ENCODE measurements at regions not wholly inside any gene's neighbourhood (a gene's known extent, or its start where the extent isn't known, plus 50 kb on each side); places are given as distances from the start of the nearest gene placed in this dataset.

DNA sequence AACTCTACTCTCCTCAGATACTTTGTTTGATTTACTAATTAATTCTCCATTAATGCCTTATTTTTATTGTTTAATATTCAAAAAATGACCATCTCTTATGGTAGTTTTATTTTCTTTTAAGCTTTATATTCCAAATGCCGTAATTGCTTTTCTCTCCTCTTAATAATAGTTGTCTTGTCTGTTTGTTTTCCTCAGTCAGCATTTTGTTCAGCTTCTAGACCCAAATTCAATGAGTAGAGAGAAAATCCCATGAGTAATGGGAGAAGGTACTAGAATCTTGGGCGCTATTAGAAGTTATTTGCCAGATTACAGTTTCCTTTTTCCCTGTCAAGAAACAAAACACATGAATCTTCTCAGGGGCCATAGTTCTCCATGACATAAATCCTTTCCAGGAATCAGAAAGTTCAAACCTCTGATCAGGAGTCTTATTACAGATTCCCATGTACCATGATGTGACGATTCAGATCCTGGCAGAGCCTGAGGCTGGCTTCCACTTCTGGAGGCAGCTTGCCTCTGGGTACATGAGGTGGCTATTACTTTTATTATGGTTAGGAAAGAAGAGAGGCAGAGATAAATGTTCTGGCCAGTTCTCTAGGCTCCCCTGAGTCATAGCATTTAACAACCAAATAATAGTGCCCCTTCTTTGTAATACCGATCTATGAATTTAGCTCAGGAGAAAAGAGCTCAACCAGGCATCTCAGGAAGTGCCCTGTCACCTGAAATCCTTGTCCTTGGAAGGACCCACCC is 485.1 kb upstream of the SETBP1 start:
- no peaks in the 10 kb centered on the region for H3K4me1 ChIP-seq (ENCODE audit: control extremely low read depth in 1 of 4, control insufficient read depth in 4 of 4, insufficient read depth in 4 of 4, low read length in 3 of 4)
- no peaks in the 10 kb centered on the region for H3K9me3 ChIP-seq (ENCODE audit: control extremely low read depth in 1 of 5, control insufficient read depth in 4 of 5, insufficient read depth in 2 of 5, low read depth in 1 of 5, low read length in 4 of 5)
- no peak for DNase-seq
- ChIA-PET POLR2A (no interaction called here), CTCF (no interaction called here)
- no peaks in the 10 kb centered on the region for H3K36me3 ChIP-seq (ENCODE audit: control insufficient read depth in 4 of 4, insufficient read depth in 4 of 4, low read length in 3 of 4)
- no peaks in the 10 kb centered on the region for H3K27me3 ChIP-seq (replicated peaks in 2 of 5; ENCODE audit: control insufficient read depth in 4 of 5, insufficient read depth in 5 of 5, low read length in 4 of 5)
- no peak overlapping the region for H3K4me3 ChIP-seq (ENCODE audit: control insufficient read depth in 1 of 7, extremely low read depth in 1 of 7, insufficient read depth in 4 of 7, low read depth in 2 of 7, low read length in 6 of 7)
- no peak overlapping the region for H3K27ac ChIP-seq (ENCODE audit: insufficient read depth in 1 of 2, low read depth in 1 of 2, low read length in 2 of 2, poor library complexity in 1 of 2, severe bottlenecking in 2 of 2)
- WGBS (ENCODE audit: insufficient coverage), result 100% methylated on average over 2 of the region's 4 CpGs

DNA sequence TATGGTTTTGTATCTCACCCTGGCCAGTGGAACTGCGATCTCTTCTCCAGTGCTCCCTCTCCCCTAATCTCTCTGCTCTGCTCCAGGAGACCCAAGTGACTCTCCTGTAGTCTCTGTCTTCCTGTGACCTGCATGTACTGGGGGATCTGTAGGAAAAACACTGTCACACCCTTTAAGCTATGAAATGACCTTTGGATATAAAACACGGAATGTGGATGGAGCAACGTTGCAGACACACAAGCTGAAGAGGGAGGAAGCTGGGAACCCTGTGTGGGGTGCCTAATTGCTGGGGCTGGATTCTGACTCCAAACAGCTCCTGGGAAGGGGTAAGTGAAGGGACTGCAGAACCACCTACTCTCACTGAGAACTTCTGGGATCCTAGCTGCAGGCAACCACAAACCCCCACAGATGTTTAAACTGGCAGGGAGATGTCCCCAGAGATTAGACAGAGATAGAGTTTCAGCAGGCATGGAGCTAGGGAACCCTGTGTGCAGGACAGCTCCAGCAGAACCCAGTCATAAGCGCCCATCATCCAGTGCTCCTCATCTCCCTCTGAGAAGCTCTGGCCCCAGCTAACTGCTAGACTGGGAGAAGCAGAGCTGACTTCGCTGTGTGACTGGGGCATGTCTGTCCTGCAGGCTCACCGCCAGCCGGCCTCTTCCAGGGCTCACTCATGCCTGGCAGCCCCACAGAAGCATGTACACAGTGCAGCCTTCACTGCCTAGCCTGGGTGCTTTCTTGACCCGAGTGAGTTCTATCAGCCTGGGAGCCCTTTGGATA is 482.7 kb upstream of the SETBP1 start:
- no peak overlapping the region for H3K27ac ChIP-seq (ENCODE audit: insufficient read depth in 1 of 2, low read depth in 1 of 2, low read length in 2 of 2, poor library complexity in 1 of 2, severe bottlenecking in 2 of 2)
- ChIA-PET CTCF (interaction anchor here (1.3 kb wide), 1 partner anchor 11 kb away, joined by 3 read pairs; no protein-coding TSS in a partner anchor), POLR2A (no interaction called here)
- WGBS (ENCODE audit: insufficient coverage), result 95% methylated on average over 6 of the region's 8 CpGs
- no peak for DNase-seq
- no peaks in the 10 kb centered on the region for H3K4me1 ChIP-seq (ENCODE audit: control extremely low read depth in 1 of 4, control insufficient read depth in 4 of 4, insufficient read depth in 4 of 4, low read length in 3 of 4)
- H3K9me3 ChIP-seq (ENCODE audit: control extremely low read depth in 1 of 5, control insufficient read depth in 4 of 5, insufficient read depth in 2 of 5, low read depth in 1 of 5, low read length in 4 of 5), result no peaks in the 10 kb centered on the region
- H3K36me3 ChIP-seq (ENCODE audit: control insufficient read depth in 4 of 4, insufficient read depth in 4 of 4, low read length in 3 of 4), result no peaks in the 10 kb centered on the region
- H3K4me3 ChIP-seq (ENCODE audit: control insufficient read depth in 1 of 7, extremely low read depth in 1 of 7, insufficient read depth in 4 of 7, low read depth in 2 of 7, low read length in 6 of 7), result no peak overlapping the region
- H3K27me3 ChIP-seq (replicated peaks in 2 of 5; ENCODE audit: control insufficient read depth in 4 of 5, insufficient read depth in 5 of 5, low read length in 4 of 5), result no peaks in the 10 kb centered on the region

DNA sequence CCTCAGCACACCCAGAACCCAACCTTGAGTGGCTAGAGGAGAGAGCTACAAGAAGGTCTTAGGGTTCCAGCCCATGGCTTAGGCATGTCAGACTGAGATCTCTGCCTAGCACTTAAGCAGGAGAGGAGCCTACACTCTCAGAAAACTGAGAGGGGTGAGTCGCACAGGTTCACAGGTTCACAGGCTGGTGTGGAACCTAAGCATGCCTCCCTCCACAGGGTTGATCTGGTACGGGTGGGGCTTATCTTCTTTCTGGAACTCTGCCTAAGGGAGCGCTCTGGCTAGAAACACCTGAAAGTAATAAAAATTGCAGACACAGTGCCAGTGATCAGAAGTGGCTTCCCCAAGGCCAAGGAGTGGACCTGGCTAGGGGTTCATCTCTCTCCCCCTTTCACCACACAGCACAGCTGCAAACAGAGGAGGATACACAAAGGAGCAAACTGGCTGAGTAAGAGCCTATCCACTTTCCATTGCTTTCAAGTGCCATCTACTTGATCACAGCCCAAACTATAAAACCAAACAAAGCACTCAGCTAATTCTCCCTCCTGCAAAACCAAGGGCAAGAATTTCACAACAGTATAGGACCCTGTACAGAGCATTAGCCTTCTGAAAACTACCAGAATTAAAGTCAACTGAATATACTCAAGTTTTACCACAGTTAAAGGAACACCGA is 481.9 kb upstream of the SETBP1 start:
- no peak overlapping the region for H3K4me3 ChIP-seq (ENCODE audit: control insufficient read depth in 1 of 7, extremely low read depth in 1 of 7, insufficient read depth in 4 of 7, low read depth in 2 of 7, low read length in 6 of 7)
- H3K9me3 ChIP-seq (ENCODE audit: control extremely low read depth in 1 of 5, control insufficient read depth in 4 of 5, insufficient read depth in 2 of 5, low read depth in 1 of 5, low read length in 4 of 5), result no peaks in the 10 kb centered on the region
- no peaks in the 10 kb centered on the region for H3K27me3 ChIP-seq (replicated peaks in 2 of 5; ENCODE audit: control insufficient read depth in 4 of 5, insufficient read depth in 5 of 5, low read length in 4 of 5)
- WGBS (ENCODE audit: insufficient coverage), result 97% methylated on average over 3 of the region's 4 CpGs
- CTCF ChIA-PET, result interaction anchor here (1.3 kb wide), 1 partner anchor 12 kb away, joined by 3 read pairs; no protein-coding TSS in a partner anchor
- no peaks in the 10 kb centered on the region for H3K4me1 ChIP-seq (ENCODE audit: control extremely low read depth in 1 of 4, control insufficient read depth in 4 of 4, insufficient read depth in 4 of 4, low read length in 3 of 4)
- DNase-seq, result no peak
- no peak overlapping the region for H3K27ac ChIP-seq (ENCODE audit: insufficient read depth in 1 of 2, low read depth in 1 of 2, low read length in 2 of 2, poor library complexity in 1 of 2, severe bottlenecking in 2 of 2)
- no peaks in the 10 kb centered on the region for H3K36me3 ChIP-seq (ENCODE audit: control insufficient read depth in 4 of 4, insufficient read depth in 4 of 4, low read length in 3 of 4)
- POLR2A ChIA-PET, result no interaction called here

DNA sequence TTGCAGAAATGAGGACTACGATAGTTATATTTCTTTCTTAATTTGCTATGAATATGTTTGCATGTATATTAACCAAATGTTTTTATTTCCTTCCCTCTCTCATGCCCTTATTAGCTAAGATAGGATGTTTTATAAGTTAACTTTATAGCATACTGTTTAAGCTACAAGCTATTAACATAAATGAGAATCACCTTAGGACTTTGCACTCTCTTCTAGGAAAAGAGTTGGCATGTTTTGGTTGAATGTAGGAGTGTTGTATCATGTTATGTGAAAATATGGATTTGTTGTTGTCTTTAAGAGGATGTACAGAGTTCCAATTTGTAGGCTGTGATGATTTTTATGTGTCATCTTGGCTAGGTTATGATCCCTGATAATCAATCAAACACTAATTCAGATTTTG is 467.4 kb upstream of the SETBP1 start:
- Histone ChIP-seq H3K36me3 (ENCODE audit: control insufficient read depth in 4 of 4, insufficient read depth in 4 of 4, low read length in 3 of 4) (no peaks in the 10 kb centered on the region), H3K27me3 (replicated peaks in 2 of 5; ENCODE audit: control insufficient read depth in 4 of 5, insufficient read depth in 5 of 5, low read length in 4 of 5) (no peaks in the 10 kb centered on the region), H3K4me1 (ENCODE audit: control extremely low read depth in 1 of 4, control insufficient read depth in 4 of 4, insufficient read depth in 4 of 4, low read length in 3 of 4) (no peaks in the 10 kb centered on the region), H3K9me3 (ENCODE audit: control extremely low read depth in 1 of 5, control insufficient read depth in 4 of 5, insufficient read depth in 2 of 5, low read depth in 1 of 5, low read length in 4 of 5) (no peaks in the 10 kb centered on the region), H3K27ac (ENCODE audit: insufficient read depth in 1 of 2, low read depth in 1 of 2, low read length in 2 of 2, poor library complexity in 1 of 2, severe bottlenecking in 2 of 2) (no peak overlapping the region), H3K4me3 (ENCODE audit: control insufficient read depth in 1 of 7, extremely low read depth in 1 of 7, insufficient read depth in 4 of 7, low read depth in 2 of 7, low read length in 6 of 7) (no peak overlapping the region)
- no CpG with 5 or more reads among the region's 1 CpG for WGBS (ENCODE audit: insufficient coverage)
- ChIA-PET CTCF (interaction anchor here (0.6 kb wide), 1 partner anchor 398 kb away, joined by 3 read pairs; no protein-coding TSS in a partner anchor), POLR2A (no interaction called here)
- DNase-seq, result no peak

DNA sequence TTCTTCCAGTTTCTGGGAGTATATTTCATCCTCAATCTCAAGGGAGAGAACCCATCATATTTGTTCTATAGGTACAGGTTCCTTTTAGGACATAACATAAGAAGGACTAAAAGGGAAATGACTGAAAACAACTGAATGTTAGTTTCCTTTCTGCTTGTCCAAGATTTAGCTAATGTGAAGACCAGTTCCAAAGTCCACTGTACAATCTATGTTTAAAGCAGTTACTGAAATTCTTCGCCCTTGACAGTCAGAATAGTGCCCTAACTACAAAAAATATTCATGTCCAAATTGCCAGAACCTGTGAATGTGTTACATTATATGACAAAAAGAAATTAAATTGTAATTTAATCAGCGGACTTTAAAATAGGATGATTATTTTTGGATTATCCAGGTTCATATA is 466.3 kb upstream of the SETBP1 start:
- H3K4me1 ChIP-seq (ENCODE audit: control extremely low read depth in 1 of 4, control insufficient read depth in 4 of 4, insufficient read depth in 4 of 4, low read length in 3 of 4), result no peaks in the 10 kb centered on the region
- H3K36me3 ChIP-seq (ENCODE audit: control insufficient read depth in 4 of 4, insufficient read depth in 4 of 4, low read length in 3 of 4), result no peaks in the 10 kb centered on the region
- CTCF ChIA-PET, result no interaction called here
- no peak for DNase-seq
- H3K27ac ChIP-seq (ENCODE audit: insufficient read depth in 1 of 2, low read depth in 1 of 2, low read length in 2 of 2, poor library complexity in 1 of 2, severe bottlenecking in 2 of 2), result no peak overlapping the region
- H3K4me3 ChIP-seq (ENCODE audit: control insufficient read depth in 1 of 7, extremely low read depth in 1 of 7, insufficient read depth in 4 of 7, low read depth in 2 of 7, low read length in 6 of 7), result no peak overlapping the region
- POLR2A ChIA-PET, result no interaction called here
- H3K27me3 ChIP-seq (replicated peaks in 2 of 5; ENCODE audit: control insufficient read depth in 4 of 5, insufficient read depth in 5 of 5, low read length in 4 of 5), result no peaks in the 10 kb centered on the region
- no peaks in the 10 kb centered on the region for H3K9me3 ChIP-seq (ENCODE audit: control extremely low read depth in 1 of 5, control insufficient read depth in 4 of 5, insufficient read depth in 2 of 5, low read depth in 1 of 5, low read length in 4 of 5)
- WGBS (ENCODE audit: insufficient coverage), result no CpG with 5 or more reads among the region's 2 CpGs

DNA sequence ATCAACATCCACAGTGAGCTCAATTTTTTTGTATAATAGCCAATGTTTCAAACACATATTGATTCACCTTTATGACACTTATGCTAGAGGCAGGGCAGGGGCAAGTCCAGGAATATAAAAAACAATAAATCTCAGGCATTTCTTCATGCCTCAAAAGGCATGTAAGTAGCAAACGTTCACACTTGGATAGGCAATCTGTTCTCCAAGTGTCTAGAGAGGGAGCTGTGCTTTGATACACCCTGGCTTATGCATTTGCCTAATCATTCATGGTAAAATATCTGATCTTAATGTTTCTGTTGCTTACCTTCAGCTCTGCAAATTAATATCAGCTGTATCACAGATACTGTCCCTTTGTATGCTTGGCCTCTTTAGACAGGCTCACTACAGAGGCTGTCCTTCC is 464.5 kb upstream of the SETBP1 start:
- DNase-seq, result no peak
- Histone ChIP-seq H3K36me3 (ENCODE audit: control insufficient read depth in 4 of 4, insufficient read depth in 4 of 4, low read length in 3 of 4) (no peaks in the 10 kb centered on the region), H3K27me3 (replicated peaks in 2 of 5; ENCODE audit: control insufficient read depth in 4 of 5, insufficient read depth in 5 of 5, low read length in 4 of 5) (no peaks in the 10 kb centered on the region), H3K9me3 (ENCODE audit: control extremely low read depth in 1 of 5, control insufficient read depth in 4 of 5, insufficient read depth in 2 of 5, low read depth in 1 of 5, low read length in 4 of 5) (no peaks in the 10 kb centered on the region), H3K4me3 (ENCODE audit: control insufficient read depth in 1 of 7, extremely low read depth in 1 of 7, insufficient read depth in 4 of 7, low read depth in 2 of 7, low read length in 6 of 7) (no peak overlapping the region), H3K27ac (ENCODE audit: insufficient read depth in 1 of 2, low read depth in 1 of 2, low read length in 2 of 2, poor library complexity in 1 of 2, severe bottlenecking in 2 of 2) (no peak overlapping the region), H3K4me1 (ENCODE audit: control extremely low read depth in 1 of 4, control insufficient read depth in 4 of 4, insufficient read depth in 4 of 4, low read length in 3 of 4) (no peaks in the 10 kb centered on the region)
- WGBS (ENCODE audit: insufficient coverage), result 100% methylated on average over 1 of the region's 1 CpG
- ChIA-PET POLR2A (no interaction called here), CTCF (no interaction called here)

DNA sequence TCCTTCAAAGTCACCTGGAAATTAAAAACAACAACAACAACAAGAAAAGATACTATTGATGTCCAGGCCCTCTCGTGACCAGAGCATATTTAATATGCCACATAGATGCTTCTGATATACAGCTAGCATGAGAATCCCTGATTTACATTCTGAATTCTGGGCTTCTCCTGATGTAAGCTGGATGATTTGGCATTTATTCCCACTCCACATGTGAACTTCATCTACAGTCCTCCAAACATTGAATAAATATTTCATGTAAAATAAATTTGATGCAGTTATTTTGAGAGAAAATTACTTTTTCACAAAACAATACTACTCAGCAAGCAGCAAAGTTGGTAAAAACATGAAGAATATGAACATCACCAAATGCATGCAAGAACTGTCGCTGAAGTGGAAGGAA is 453.2 kb upstream of the SETBP1 start:
- H3K27ac ChIP-seq (ENCODE audit: insufficient read depth in 1 of 2, low read depth in 1 of 2, low read length in 2 of 2, poor library complexity in 1 of 2, severe bottlenecking in 2 of 2), result no peak overlapping the region
- no peaks in the 10 kb centered on the region for H3K36me3 ChIP-seq (ENCODE audit: control insufficient read depth in 4 of 4, insufficient read depth in 4 of 4, low read length in 3 of 4)
- no peak overlapping the region for H3K4me3 ChIP-seq (ENCODE audit: control insufficient read depth in 1 of 7, extremely low read depth in 1 of 7, insufficient read depth in 4 of 7, low read depth in 2 of 7, low read length in 6 of 7)
- no CpG with 5 or more reads among the region's 2 CpGs for WGBS (ENCODE audit: insufficient coverage)
- DNase-seq, result no peak
- ChIA-PET CTCF (no interaction called here), POLR2A (no interaction called here)
- H3K27me3 ChIP-seq (replicated peaks in 2 of 5; ENCODE audit: control insufficient read depth in 4 of 5, insufficient read depth in 5 of 5, low read length in 4 of 5), result no peaks in the 10 kb centered on the region
- H3K9me3 ChIP-seq (ENCODE audit: control extremely low read depth in 1 of 5, control insufficient read depth in 4 of 5, insufficient read depth in 2 of 5, low read depth in 1 of 5, low read length in 4 of 5), result no peaks in the 10 kb centered on the region
- no peaks in the 10 kb centered on the region for H3K4me1 ChIP-seq (ENCODE audit: control extremely low read depth in 1 of 4, control insufficient read depth in 4 of 4, insufficient read depth in 4 of 4, low read length in 3 of 4)
